NOMO-1 treated with DMSO at 0.1 percent for 48 hours (cell line): ENCODE measurements at regions not wholly inside any gene's neighbourhood (a gene's known extent, or its start where the extent isn't known, plus 50 kb on each side); places are given as distances from the start of the nearest gene placed in this dataset.

Experiments used
- DNase-seq: peaks from one replicate; lab custom pipeline; 2025; ENCODE audit not compliant: unreplicated experiment; lab: John Stamatoyannopoulos, UW

DNA sequence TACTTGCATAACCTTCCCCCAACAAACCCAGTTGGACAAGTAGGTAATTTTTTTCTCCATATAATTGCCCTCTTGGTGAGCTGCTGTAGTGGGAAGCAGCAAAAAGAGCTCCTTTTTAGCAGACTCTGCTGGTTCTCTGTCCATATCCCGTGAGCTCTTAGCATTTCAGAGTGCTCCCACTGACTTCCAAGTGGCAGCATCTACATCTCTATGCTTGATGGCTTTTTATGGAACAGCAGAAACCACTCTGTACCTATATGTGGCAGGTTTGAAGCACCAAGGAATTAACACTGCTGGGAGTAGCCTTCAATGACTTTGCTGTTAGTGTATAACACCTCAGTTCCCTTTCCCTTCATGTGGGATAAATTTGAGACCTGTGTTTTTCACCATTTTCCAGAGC lies 168.4 kb upstream of the NHS start:
- DNase-seq: no peak

DNA sequence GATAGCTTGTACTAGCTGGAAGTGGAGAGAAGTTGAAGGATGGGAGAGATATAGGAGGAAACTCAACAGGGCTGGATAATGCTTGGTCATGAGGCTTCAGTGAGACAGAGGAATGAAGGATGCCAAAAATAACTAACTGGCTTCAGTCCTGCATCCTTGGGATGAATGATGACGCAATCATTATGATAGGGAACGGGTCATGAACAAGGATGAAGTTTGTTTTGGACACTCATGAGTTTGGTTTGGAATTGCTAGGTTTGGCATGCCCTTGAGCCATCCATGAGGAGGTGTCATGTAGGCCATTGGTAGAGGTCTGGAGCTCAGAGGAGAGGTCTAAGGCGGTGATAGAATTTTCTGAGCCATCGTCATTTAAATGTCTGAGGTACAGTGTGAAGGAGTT lies 160.0 kb upstream of the NHS start:
- no peak for DNase-seq

DNA sequence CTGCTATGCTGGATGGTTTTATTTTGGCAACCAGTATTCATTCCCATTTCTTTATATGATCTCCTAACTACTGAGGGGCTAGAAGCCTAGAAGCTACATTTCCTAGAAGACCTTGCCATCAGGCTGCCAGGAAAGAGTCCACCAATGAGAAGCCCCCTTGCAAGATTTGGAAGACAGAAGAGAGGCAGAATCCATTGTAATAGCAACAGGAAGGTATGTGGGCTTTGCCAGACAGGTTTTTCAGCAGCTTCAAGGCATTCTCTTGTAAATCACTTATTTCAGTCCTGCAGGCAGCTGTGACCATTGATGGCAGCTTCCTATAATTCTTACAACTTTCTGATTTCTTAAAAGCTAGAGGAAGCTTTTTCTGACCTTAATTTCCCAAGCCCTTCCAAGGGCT lies 148.3 kb upstream of the NHS start:
- no peak for DNase-seq

DNA sequence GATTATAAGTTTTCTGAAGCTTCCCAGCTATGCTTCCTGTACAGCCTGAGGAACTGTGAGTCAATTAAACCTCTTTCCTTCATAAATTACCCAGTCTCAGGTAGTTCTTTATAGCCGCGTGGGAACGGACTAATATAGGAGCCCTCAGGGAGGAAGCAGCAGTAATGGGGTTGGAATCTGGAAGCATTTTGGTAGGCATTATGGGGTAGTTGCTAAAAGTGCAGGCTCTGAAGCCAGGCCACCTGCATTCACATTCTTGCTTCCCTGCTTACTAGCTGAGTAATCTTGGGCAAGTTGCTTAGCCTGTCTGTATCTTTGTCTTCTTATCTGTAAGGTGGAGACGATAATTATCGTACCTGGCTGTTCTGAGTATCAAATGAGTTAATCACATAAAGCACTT lies 137.9 kb upstream of the NHS start:
- DNase-seq: no peak

DNA sequence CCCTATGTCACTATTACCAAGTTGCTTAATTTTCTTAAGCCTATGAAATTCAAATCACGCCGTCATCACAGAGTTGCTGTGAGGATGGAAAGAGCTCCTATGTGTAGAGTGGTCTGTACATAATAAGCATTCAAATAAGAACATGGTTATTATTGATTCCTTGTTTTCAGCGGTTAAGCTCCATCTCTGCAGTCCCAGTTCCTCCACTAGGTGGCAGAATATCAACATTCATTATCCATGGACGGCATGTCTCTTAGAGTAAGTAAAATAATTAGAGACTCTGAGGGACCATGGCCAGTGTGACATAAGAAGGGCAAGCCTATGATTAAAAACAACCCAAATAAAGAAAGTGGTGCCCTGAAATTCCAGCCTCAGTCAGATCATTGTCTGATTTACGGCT lies 132.5 kb upstream of the NHS start:
- peak; percentile 53 for DNase-seq

DNA sequence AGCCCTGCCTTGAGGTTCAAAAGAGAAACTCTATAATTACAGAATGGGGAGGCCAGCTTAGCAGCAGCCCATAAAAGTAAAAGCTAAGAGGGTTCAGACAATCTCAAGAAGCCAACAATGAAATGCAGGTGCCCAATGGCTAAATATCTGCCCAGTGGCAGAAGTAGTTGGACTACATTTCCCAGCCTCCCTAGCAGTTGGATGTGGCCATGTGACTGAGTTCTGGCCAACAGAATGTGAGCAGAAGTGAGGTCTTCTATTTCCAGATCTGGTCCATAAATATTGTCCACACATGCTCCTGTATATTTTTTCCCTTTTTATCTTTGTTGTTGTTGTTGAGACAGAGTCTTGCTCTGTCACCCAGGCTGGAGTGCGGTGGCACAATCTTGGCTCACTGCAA lies 127.9 kb upstream of the NHS start:
- no peak for DNase-seq

DNA sequence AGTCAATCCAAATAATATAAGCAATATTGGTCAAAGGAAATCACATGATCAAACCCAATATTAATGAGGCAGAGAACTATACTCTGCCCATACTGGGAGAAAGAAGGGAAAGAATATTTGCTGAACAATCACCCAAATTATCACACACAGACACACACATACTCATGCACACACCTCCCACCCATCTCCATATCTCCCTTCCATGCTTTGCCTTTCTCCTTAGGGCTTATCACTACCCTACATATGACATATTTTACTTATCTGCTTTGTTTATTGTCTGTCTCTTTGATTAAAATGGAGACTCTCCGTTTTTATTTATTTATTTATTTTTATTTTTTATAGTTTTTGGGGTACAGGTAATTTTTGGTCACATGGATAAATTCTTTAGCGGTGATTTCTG lies 112.9 kb upstream of the NHS start:
- no peak for DNase-seq

DNA sequence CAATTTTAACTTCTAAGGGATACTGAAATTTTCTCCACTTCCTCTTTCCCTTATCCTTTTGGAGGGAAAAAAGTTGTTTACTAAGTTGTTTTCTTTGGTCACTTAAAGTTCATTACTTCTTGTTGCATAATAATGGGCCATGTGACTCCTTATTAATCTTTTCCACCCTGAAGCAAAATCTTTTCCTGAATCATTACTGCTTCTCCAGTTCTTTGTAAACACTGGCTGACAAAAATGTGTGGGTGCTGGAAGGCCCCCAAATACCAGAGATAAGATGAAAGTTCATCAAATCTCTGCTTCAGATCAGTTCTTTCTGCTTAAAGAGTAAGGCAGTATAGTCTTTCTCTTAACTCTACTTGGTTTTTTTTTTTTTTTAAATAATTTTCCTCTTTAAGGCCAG lies 108.9 kb upstream of the NHS start:
- no peak for DNase-seq

DNA sequence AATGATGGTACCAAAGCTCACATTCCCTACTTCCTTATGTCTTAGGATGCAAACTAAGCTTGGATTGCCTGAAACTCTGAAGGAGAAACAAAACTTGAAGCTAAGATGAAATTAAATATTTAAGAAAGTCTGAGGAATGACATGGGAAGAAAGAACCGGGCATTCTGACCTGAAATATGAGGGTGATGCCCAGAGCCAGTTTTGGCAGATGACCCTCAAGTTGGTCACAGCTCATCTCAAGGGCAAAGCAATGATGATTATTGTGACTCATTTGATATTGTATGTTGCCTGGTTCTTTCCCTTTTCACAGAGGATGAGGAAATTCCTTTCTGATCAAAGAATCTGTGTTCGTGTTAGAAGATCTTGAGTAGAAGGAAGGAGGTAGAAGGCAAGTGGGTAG lies 96.0 kb upstream of the NHS start:
- DNase-seq: no peak

DNA sequence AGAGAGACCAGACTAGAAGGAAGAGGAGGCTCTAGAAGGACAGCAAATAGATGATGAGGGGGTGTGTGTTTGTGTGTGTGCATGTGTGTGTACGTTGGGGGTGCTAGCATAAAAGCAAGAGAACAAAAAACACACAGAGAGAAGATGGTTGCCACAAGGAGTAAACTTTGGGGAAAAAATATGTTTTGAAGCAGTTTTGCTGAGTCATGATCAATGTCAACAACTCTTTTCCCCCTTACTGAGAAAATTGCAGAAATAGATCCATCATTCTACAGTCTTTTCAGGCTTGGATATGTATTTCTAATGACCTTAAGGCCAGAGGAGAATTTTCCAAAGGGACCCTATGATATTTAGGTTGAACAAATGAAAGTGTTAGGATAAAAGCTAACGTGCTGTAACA lies 89.0 kb upstream of the NHS start:
- DNase-seq: no peak

DNA sequence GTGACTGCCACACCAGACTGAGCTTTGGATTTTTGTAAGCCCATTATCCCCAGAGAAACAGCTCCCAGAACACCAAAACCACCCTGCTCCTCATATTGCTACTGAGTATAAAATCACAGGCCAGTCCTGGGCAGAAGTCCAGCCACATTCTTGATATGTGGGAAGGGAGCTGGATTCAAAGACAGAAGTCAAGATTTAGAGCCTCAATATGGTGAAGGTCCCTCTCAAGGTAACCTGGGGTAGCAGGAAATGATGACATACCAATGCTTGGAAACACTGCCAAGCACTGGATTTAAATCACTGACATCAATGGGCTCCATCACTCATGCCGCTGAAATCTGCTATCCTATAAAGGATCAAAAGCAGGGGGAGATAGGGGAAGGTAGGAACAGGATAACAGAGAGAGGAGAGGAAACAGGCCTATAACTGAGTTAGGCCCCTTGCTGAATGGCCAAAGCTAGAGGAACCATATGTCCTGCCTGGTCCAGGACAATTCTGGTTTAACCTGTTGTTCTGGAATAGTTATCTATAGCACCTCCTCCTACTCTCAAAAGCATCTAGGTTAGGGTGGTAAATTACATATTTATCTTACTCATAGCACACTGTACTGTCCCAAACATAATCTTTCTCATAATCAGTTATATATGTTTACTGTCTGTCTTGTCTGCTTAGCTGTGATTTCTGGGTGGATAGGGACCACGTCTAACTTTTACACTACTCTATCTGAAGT lies 83.7 kb upstream of the NHS start:
- DNase-seq: no peak

DNA sequence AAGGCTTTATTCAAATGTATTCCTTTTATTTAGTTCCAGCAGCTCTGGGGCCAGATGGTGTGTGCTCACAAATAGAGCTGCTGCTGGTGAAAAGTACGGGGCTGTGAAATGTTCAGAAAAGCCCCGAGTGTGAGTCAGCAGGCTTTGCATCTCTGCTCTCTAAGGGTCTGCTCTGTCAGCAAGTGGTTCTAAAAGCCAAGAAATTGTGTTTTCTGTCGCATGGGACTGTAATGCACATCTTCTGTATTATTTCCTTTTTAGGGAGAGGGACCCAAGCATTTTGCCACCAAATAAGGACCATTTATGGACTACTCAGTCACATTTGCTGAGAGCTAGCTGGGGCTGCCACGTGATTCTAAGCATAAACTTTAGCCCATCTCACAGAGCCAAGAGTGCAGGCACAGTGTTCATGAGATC lies 82.9 kb upstream of the NHS start:
- no peak for DNase-seq

DNA sequence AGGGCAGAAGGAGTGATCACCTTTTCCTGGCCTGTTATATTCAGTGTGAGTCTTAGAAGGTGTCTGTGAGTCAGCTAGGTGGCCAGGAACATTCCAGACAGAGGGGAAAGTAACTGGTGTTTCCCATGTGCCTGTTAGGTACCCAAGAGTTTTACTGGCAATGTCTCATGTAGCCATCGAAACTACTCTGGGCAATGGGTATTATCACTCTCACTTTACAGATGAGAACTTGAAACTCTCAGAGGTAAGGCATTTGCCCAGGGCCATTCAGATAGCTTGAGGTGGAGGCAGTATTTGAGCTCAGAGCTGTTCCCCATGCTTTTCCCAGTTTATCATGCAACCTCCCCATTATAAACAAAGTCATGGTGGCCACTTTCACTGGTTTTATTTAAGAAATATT lies 80.4 kb upstream of the NHS start:
- no peak for DNase-seq

DNA sequence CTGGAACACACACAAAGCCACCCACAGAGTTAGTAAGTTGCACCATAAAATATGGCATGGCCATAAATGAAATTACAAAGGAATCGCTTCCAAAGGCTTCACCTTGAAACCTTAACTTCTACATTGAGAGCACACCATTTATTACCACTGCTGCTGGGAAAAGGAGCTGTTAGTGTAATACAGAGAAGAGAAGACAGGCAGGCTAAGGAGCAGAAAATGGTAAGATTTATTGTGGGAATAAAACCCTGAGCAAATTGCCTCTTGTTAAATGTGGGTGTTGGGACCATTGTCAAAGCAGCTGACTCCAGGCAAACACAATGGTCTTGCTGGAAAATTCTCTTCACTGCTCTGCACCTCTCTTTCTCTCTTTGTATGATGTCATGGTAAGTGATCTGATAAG lies 79.2 kb upstream of the NHS start:
- DNase-seq: no peak

DNA sequence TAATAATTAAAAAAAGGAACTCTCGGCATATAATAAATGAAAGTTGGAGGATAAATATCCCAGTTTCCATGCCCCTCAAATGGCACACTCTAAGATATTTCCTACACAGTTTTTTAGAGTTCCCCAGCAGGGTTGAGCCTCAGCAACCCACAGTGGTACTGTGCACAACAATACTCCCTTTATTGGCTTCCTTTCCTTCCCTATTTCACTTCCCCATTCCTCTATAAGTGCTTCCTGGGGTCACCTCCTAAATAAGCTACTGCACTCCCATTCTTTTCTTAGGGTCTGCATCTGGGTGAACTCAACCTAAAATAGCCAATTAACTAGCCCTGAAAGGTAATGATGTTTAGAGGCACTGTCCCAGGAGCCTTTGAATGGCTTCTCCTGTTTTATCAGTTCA lies 76.4 kb upstream of the NHS start:
- peak; percentile 57 for DNase-seq

DNA sequence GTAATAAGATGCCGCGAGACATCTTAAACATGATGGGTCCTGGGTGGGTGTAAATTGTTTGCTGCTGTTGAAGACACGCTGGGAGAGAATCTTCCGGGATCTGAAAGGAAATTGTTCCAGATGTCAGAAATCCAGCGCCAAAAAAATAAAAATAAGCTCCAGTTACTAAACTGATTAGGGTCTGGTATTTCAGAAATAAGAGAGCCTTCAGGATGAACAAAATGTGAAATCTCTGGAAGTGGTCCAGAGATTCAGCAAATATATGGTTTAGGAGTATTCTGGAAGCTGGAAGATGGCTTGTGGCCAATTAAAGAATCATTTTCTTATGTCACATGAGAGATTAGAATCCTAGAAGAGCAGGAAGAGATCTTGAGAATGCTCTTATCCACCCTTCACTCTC lies 75.8 kb upstream of the NHS start:
- no peak for DNase-seq

DNA sequence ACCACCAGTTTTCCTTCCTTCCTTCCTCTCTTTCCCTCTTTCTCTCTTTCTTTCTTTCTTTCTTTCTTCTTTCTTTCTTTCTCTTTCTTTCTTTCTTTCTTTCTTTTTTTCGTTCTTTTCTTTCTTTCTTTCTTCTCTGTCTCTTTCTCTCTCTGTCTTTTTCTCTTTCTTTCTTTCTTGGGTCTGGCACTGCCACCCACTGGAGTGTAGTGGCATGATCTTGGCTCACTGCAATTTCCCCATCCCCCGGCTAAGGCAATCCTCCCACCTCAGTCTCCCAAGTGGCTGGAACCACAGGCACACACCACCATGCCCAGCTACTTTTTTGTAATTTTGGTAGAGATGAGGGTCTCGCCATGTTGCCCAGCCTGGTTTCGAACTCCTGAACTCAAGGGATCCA lies 51.6 kb upstream of the NHS start:
- no peak for DNase-seq
